ENCODE measurements at regions not wholly inside any gene's neighbourhood (a gene's known extent, or its start where the extent isn't known, plus 50 kb on each side); places are given as distances from the start of the nearest gene placed in this dataset.

DNA sequence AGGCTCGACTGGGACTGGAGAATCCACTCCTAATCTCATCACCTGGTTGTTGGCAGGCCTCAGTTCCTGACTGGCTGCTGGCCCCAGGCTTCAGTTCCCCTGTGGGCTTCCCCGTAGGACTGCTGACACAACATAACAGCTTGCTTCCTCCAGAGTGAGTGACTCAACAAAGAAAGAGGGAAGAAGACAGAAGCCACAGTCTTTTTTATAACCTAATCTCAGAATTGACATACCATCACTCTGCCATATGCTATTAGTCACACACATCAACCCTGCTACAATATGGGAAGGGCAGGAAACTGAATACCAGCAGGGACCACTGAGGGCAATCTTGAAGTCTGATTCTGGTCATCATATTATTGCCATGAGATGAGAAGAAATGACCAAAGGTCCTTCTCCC lies 76.8 kb upstream of the SLC14A2 start:
- no peak for DNase-seq (ENCODE audit: low read depth)
- TF ChIP-seq, protein P1, sequence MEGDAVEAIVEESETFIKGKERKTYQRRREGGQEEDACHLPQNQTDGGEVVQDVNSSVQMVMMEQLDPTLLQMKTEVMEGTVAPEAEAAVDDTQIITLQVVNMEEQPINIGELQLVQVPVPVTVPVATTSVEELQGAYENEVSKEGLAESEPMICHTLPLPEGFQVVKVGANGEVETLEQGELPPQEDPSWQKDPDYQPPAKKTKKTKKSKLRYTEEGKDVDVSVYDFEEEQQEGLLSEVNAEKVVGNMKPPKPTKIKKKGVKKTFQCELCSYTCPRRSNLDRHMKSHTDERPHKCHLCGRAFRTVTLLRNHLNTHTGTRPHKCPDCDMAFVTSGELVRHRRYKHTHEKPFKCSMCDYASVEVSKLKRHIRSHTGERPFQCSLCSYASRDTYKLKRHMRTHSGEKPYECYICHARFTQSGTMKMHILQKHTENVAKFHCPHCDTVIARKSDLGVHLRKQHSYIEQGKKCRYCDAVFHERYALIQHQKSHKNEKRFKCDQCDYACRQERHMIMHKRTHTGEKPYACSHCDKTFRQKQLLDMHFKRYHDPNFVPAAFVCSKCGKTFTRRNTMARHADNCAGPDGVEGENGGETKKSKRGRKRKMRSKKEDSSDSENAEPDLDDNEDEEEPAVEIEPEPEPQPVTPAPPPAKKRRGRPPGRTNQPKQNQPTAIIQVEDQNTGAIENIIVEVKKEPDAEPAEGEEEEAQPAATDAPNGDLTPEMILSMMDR (conservative IDR thresholded peaks at IDR 0.05; ENCODE audit: control insufficient read depth, insufficient read depth, low read depth, low read length), result no peak
- no peak overlapping the region for H3K4me3 ChIP-seq (ENCODE audit: control insufficient read depth, low read depth, low read length)

DNA sequence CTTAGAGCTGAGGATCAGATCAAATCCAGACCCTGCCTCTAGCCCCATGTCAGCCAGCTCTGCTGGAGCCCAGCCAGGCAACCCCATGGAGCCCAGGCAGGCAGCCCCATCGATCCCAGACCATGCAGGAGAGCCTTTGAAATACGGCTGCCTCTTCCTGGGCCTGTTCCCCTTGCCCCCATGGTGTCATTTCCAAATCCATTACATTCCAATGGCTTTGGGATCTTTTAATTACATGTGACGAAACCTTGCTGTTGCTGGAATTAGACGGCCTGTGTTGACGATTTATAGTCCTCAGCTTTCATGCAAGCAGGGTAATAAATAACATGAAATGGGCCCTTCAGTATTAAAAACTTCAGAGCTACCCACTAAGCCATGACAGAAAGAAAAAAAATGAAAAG lies 75.8 kb upstream of the SLC14A2 start:
- DNase-seq (ENCODE audit: low read depth), result no peak
- no peak overlapping the region for H3K4me3 ChIP-seq (ENCODE audit: control insufficient read depth, low read depth, low read length)
- TF ChIP-seq, protein P1 (conservative IDR thresholded peaks at IDR 0.05; ENCODE audit: control insufficient read depth, insufficient read depth, low read depth, low read length), result no peak

DNA sequence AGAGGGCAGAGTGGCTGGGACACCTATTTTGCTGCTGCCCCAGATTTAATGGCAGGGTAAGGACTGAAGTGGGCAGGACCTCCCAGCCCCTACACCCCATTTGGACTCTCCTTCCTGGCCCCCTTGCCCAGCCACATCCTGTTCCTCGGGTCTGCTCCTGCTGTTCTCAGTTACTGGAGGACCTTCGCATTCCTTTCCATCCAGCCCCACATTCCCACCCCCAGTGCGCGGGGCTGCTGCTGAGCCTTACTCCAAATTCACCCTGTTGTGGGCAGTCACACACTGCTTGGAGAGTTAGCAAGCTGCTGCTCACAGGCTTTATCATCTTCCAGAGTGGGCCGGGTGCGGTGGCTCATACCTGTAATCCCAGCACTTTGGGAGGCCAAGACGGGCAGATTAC lies 75.2 kb upstream of the SLC14A2 start:
- no peak for DNase-seq (ENCODE audit: low read depth)
- TF ChIP-seq, protein P1 (conservative IDR thresholded peaks at IDR 0.05; ENCODE audit: control insufficient read depth, insufficient read depth, low read depth, low read length), result no peak
- no peak overlapping the region for H3K4me3 ChIP-seq (ENCODE audit: control insufficient read depth, low read depth, low read length)

DNA sequence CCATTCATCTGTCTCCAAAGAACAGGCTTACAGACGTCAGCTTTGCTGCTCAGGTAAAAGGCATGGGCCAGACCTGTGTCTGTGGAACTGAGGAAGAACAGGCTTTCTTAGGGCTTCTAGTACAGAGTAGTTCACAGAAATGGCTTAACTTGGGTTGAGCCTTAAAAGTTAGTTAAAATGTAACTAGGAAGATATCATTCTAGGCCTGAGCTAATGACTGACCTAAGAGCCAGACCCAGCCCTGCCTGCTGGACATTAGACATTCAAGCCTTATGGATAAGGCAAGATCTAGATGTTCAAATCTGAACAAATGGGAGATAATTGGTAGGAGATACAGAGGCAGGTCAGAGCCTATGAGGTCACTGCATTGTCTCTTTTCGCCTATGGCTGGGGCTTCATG lies 73.9 kb upstream of the SLC14A2 start:
- TF ChIP-seq, protein P1 (conservative IDR thresholded peaks at IDR 0.05; ENCODE audit: control insufficient read depth, insufficient read depth, low read depth, low read length), result no peak
- DNase-seq (ENCODE audit: low read depth), result no peak

DNA sequence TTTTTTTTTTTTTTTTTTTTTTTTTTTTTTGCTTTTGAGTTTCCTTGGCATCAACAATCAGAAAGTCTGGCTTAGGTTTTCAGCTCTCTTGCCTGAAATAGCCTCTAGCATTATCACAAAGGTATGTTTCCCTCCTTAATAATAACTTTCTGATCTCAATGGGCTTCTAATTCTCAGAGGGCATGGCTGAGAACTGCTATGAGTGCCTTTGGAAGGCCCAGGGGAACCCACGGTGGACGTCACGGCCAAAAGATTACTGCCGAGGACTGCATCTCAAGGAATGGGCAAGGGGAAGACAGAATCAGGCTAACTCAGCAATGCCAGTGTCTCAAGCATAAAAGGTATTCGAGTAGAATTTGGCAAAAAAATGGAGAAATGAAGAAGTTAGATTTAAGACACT lies 73.2 kb upstream of the SLC14A2 start:
- TF ChIP-seq, protein P1 (conservative IDR thresholded peaks at IDR 0.05; ENCODE audit: control insufficient read depth, insufficient read depth, low read depth, low read length), result no peak
- no peak overlapping the region for H3K4me3 ChIP-seq (ENCODE audit: control insufficient read depth, low read depth, low read length)
- DNase-seq (ENCODE audit: low read depth), result no peak

More for the DNA sequence above, 73.9 kb upstream of the SLC14A2 start:
- no peak overlapping the region for H3K4me3 ChIP-seq (ENCODE audit: control insufficient read depth, low read depth, low read length)

DNA sequence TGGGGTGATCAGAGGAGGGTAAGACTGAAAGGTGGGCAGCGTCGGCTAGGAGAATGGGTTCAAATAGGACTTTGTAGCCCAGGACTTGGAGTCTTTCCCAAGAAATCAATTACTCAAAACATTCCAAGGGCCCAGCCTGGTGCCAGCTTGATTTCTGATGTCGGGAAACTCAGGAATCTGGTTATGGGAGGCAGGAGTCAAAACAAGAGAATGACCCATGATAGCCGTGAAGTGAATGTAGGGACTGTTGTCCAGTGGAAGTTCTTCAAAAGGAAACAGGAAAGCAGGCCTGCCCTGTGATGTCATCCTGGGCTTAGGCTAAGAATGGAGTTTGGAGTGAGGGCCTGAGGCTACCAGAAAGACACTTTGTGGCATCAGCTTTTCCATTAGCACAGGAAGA lies 67.4 kb upstream of the SLC14A2 start:
- TF ChIP-seq, protein P1 (conservative IDR thresholded peaks at IDR 0.05; ENCODE audit: control insufficient read depth, insufficient read depth, low read depth, low read length), result no peak
- DNase-seq (ENCODE audit: low read depth), result no peak
- no peak overlapping the region for H3K4me3 ChIP-seq (ENCODE audit: control insufficient read depth, low read depth, low read length)

DNA sequence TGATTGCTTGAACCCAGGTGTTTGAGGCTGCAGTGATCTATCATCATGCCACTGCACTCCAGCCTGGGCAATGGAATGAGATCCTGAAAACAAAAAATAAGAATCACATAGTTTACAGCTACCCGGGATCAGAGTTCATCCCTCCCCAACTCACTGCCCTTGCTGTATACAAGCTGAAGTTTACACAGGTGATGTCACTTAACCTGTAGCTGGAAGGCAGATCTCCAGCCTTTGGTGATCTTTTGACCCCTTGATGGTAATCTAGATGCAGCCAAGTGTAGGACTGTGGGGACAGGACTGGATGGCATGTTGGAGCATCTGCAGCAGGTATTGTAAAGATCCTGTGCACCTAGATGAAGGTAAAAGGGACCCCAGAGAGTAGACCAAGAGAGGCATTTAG lies 66.7 kb upstream of the SLC14A2 start:
- no peak overlapping the region for H3K4me3 ChIP-seq (ENCODE audit: control insufficient read depth, low read depth, low read length)
- DNase-seq (ENCODE audit: low read depth), result no peak
- TF ChIP-seq, protein P1 (conservative IDR thresholded peaks at IDR 0.05; ENCODE audit: control insufficient read depth, insufficient read depth, low read depth, low read length), result no peak
